Erythroblast (primary cell): ENCODE measurements at regions not wholly inside any gene's neighbourhood (a gene's known extent, or its start where the extent isn't known, plus 50 kb on each side); places are given as distances from the start of the nearest gene placed in this dataset.

Source experiments
- GATA1 ChIP-seq: IDR thresholded peaks from 2 replicates; pipeline ENCODE4 v1.6.1; 2011; ENCODE audit warnings: low read depth, mild to moderate bottlenecking, control low read depth, low read length, moderate library complexity
- POLR2A ChIP-seq: IDR thresholded peaks from 2 replicates; pipeline ENCODE4 v1.6.1; 2011; ENCODE audit warnings: mild to moderate bottlenecking, low read length

GRCh38 chr17:65442250-65442649 lies 119.2 kb downstream of the AXIN2 start:
- TF ChIP-seq POLR2A (no peak), GATA1 (no peak)
